ENCODE measurements at regions not wholly inside any gene's neighbourhood (a gene's known extent, or its start where the extent isn't known, plus 50 kb on each side); places are given as distances from the start of the nearest gene placed in this dataset.

DNA sequence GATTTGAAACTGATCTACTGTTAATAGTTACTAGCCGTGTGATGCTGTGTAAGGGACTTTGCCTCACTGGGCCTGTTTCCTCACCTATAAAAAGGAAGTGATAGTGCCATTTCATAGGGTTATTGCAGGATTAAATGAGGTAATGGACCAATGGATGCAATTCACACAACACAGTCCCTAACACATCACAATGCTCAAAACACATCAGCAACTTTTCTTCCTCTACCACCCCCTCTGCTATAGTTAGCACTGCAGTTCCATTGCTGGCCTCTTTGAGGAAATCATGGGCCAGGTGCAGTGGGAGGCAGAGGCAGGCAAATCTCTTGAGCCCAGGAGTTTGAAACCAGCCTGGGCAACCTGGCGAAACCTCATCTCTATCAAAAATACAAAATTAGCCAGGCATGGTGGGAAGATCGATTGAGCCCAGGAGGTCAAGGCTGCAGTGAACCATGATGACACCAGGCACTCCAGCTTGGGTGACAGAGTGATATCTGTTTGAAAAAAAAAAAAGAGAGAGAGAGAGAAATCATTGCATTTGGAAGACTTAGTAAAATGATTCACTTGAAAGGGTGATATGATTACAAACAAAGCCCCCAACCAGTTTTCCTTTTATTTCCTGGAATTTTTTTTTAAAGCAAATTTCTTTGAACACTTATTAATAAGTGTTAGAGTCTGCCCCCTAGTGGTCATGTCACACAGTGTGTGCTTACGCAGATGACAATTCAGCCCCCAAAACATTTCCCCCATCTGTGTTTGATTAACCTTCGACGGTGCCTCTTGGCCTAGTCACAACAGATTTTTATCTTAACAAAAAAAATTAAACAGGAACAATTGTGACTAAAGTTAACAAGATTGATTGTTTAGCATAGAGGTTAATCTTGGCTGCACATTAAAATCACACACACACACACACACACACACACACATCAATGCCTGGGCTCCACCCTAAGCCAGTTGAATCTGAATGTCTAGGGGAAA is 88.6 kb upstream of the BCL11A start:
- Mint-ChIP-seq H3K9me3 (ENCODE audit: low read depth) (no peaks in the 10 kb centered on the region), H3K4me3 (ENCODE audit: unreplicated experiment) (no peak overlapping the region), H3K36me3 (ENCODE audit: low read depth) (no peaks in the 10 kb centered on the region), H3K27ac (ENCODE audit: unreplicated experiment) (no peak overlapping the region), H3K27me3 (ENCODE audit: low read depth) (peaks cover 19% of the 10 kb centered on the region), H3K4me1 (ENCODE audit: low read depth) (no peaks in the 10 kb centered on the region)
- DNase-seq (ENCODE audit: low spot score) = no peak
- TF ChIP-seq, protein P1, sequence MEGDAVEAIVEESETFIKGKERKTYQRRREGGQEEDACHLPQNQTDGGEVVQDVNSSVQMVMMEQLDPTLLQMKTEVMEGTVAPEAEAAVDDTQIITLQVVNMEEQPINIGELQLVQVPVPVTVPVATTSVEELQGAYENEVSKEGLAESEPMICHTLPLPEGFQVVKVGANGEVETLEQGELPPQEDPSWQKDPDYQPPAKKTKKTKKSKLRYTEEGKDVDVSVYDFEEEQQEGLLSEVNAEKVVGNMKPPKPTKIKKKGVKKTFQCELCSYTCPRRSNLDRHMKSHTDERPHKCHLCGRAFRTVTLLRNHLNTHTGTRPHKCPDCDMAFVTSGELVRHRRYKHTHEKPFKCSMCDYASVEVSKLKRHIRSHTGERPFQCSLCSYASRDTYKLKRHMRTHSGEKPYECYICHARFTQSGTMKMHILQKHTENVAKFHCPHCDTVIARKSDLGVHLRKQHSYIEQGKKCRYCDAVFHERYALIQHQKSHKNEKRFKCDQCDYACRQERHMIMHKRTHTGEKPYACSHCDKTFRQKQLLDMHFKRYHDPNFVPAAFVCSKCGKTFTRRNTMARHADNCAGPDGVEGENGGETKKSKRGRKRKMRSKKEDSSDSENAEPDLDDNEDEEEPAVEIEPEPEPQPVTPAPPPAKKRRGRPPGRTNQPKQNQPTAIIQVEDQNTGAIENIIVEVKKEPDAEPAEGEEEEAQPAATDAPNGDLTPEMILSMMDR (IDR thresholded peaks at IDR 0.05) = peak; percentile 87

DNA sequence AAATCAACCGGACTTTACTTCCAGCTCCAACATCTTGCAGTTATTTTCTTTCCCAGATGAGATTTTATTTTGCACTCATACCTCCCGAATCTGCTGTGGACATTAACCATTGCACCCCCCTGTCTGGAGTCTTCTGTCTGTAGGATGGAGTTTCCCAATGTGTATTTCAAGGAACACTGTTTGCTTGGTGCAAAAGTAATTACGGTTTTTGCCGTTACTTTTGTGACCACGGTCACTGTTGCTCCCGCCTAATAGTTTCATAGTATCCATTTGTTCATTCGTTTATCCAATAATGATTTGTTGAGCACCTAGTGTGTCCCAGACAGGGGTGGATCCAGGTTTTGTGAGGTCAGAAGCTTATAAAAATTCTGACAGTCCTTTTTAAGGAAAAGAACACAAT is 90.3 kb upstream of the BCL11A start:
- H3K9me3 Mint-ChIP-seq (ENCODE audit: low read depth) = no peaks in the 10 kb centered on the region
- H3K36me3 Mint-ChIP-seq (ENCODE audit: low read depth) = no peaks in the 10 kb centered on the region
- no peaks in the 10 kb centered on the region for H3K4me1 Mint-ChIP-seq (ENCODE audit: low read depth)
- H3K4me3 Mint-ChIP-seq (ENCODE audit: unreplicated experiment) = no peak overlapping the region
- no peak overlapping the region for H3K27ac Mint-ChIP-seq (ENCODE audit: unreplicated experiment)
- DNase-seq (ENCODE audit: low spot score) = no peak
- peaks cover 33% of the 10 kb centered on the region for H3K27me3 Mint-ChIP-seq (ENCODE audit: low read depth)
- TF ChIP-seq, protein P1 (IDR thresholded peaks at IDR 0.05) = no peak

DNA sequence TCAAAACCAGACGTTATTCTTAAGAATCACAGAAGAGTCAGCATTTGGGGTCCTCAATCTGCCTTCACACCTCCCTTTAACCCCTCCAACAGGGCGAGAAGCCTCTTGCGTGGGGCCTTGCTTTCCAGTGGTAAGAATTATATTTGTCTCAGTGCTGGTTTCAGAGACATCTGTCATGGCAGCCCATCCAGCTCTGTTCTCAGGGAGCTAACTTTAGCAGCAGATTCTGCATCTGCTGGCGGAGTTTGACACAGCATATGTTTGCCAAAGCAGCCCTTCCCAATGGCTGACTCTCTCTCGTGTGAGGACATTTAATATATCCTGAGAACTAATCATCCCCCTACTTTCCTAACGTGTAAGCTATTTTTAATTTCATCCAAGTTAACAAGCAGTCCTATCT is 91.5 kb upstream of the BCL11A start:
- no peaks in the 10 kb centered on the region for H3K36me3 Mint-ChIP-seq (ENCODE audit: low read depth)
- no peaks in the 10 kb centered on the region for H3K4me1 Mint-ChIP-seq (ENCODE audit: low read depth)
- H3K9me3 Mint-ChIP-seq (ENCODE audit: low read depth) = no peaks in the 10 kb centered on the region
- H3K4me3 Mint-ChIP-seq (ENCODE audit: unreplicated experiment) = no peak overlapping the region
- H3K27me3 Mint-ChIP-seq (ENCODE audit: low read depth) = peaks cover 30% of the 10 kb centered on the region
- H3K27ac Mint-ChIP-seq (ENCODE audit: unreplicated experiment) = no peak overlapping the region
- TF ChIP-seq, protein P1 (IDR thresholded peaks at IDR 0.05) = no peak
- DNase-seq (ENCODE audit: low spot score) = no peak

DNA sequence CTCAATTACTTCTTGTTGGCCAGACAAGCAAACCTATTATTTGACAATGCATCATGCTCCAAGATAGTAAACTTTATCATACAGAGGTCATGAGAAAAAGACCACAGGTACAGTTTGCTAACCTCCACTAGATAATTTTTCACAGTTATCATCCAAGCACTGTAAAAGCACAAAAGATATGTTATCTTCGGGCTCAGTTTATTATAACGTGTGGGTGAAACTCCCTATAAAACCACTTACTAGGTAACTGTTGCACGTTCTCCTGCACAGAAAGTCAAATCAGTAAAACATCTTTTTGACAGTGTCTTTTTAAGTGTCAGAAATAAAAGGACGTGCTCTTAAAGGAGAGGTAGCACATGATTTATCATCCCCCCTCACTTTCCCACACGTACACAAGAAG is 94.7 kb upstream of the BCL11A start:
- Mint-ChIP-seq H3K36me3 (ENCODE audit: low read depth) (no peaks in the 10 kb centered on the region), H3K4me1 (ENCODE audit: low read depth) (no peaks in the 10 kb centered on the region), H3K9me3 (ENCODE audit: low read depth) (no peaks in the 10 kb centered on the region), H3K27ac (ENCODE audit: unreplicated experiment) (no peak overlapping the region), H3K27me3 (ENCODE audit: low read depth) (peaks cover 38% of the 10 kb centered on the region), H3K4me3 (ENCODE audit: unreplicated experiment) (no peak overlapping the region)
- TF ChIP-seq, protein P1 (IDR thresholded peaks at IDR 0.05) = no peak
- no peak for DNase-seq (ENCODE audit: low spot score)

DNA sequence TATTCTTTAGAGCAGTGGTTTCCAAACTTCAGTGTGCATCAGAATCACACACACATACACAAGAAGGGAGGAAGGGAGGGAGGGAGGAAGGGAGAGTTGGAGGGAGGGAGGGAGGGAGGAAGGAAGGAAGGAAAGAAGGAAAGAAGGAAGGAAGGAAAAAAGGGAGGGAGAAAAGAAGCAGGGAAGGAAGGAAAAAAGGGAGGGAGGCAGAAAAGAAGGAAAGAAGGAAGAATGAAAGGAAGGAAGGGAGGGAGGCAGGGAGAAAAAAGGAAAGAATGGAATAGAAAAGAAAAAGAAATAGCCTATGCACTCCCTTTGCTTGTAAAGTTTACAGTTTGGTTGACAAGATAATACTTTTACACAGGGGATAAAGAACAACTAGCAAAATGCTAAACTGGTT is 96.3 kb upstream of the BCL11A start:
- H3K4me3 Mint-ChIP-seq (ENCODE audit: unreplicated experiment) = no peak overlapping the region
- no peaks in the 10 kb centered on the region for H3K36me3 Mint-ChIP-seq (ENCODE audit: low read depth)
- peaks cover 46% of the 10 kb centered on the region for H3K27me3 Mint-ChIP-seq (ENCODE audit: low read depth)

More for the DNA sequence above, 96.3 kb upstream of the BCL11A start:
- no peak overlapping the region for H3K27ac Mint-ChIP-seq (ENCODE audit: unreplicated experiment)
- DNase-seq (ENCODE audit: low spot score) = no peak
- H3K9me3 Mint-ChIP-seq (ENCODE audit: low read depth) = no peaks in the 10 kb centered on the region
- TF ChIP-seq, protein P1 (IDR thresholded peaks at IDR 0.05) = no peak
- no peaks in the 10 kb centered on the region for H3K4me1 Mint-ChIP-seq (ENCODE audit: low read depth)
